ENCODE measurements at regions not wholly inside any gene's neighbourhood (a gene's known extent, or its start where the extent isn't known, plus 50 kb on each side); places are given as distances from the start of the nearest gene placed in this dataset.
"Not testable (repeated sequence)": the region's sequence is repeated elsewhere in the genome, so short reads cannot be mapped to it uniquely, and the experiment has no call there.

GRCh38 chr4:14920237-14920636 lies 82.0 kb upstream of the CPEB2 start:
- POLR2A ChIA-PET: no interaction called here
- DNase-seq (ENCODE audit: low read depth, low spot score): no peak
- Histone ChIP-seq H3K9me3 (ENCODE audit: control insufficient read depth, insufficient read depth, low read length) (no peaks in the 10 kb centered on the region), H3K27me3 (ENCODE audit: control insufficient read depth, insufficient read depth, low read length) (no peaks in the 10 kb centered on the region), H3K4me3 (ENCODE audit: low read depth, low read length) (no peak overlapping the region), H3K27ac (ENCODE audit: low read depth, low read length) (no peak overlapping the region)
- TF ChIP-seq, protein P1, sequence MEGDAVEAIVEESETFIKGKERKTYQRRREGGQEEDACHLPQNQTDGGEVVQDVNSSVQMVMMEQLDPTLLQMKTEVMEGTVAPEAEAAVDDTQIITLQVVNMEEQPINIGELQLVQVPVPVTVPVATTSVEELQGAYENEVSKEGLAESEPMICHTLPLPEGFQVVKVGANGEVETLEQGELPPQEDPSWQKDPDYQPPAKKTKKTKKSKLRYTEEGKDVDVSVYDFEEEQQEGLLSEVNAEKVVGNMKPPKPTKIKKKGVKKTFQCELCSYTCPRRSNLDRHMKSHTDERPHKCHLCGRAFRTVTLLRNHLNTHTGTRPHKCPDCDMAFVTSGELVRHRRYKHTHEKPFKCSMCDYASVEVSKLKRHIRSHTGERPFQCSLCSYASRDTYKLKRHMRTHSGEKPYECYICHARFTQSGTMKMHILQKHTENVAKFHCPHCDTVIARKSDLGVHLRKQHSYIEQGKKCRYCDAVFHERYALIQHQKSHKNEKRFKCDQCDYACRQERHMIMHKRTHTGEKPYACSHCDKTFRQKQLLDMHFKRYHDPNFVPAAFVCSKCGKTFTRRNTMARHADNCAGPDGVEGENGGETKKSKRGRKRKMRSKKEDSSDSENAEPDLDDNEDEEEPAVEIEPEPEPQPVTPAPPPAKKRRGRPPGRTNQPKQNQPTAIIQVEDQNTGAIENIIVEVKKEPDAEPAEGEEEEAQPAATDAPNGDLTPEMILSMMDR (IDR thresholded peaks at IDR 0.05; ENCODE audit: low read depth, low read length): no peak
- CTCF ChIA-PET: no interaction called here

GRCh38 chr4:14920759-14921320 lies 81.4 kb upstream of the CPEB2 start:
- no peak overlapping the region for H3K4me3 ChIP-seq (ENCODE audit: low read depth, low read length)
- no peaks in the 10 kb centered on the region for H3K27me3 ChIP-seq (ENCODE audit: control insufficient read depth, insufficient read depth, low read length)
- DNase-seq (ENCODE audit: low read depth, low spot score): no peak
- POLR2A ChIA-PET: no interaction called here
- no peaks in the 10 kb centered on the region for H3K9me3 ChIP-seq (ENCODE audit: control insufficient read depth, insufficient read depth, low read length)
- H3K27ac ChIP-seq (ENCODE audit: low read depth, low read length): no peak overlapping the region
- CTCF ChIA-PET: no interaction called here
- TF ChIP-seq, protein P1 (IDR thresholded peaks at IDR 0.05; ENCODE audit: low read depth, low read length): no peak

GRCh38 chr4:14921781-14922180 lies 80.5 kb upstream of the CPEB2 start:
- H3K27me3 ChIP-seq (ENCODE audit: control insufficient read depth, insufficient read depth, low read length); DNase-seq (ENCODE audit: low read depth, low spot score); H3K4me3 ChIP-seq (ENCODE audit: low read depth, low read length); H3K9me3 ChIP-seq (ENCODE audit: control insufficient read depth, insufficient read depth, low read length); CTCF ChIA-PET; POLR2A ChIA-PET; H3K27ac ChIP-seq (ENCODE audit: low read depth, low read length): not testable (repeated sequence)

- DNase-seq (ENCODE audit: low read depth, low spot score): no peak
- H3K9me3 ChIP-seq (ENCODE audit: control insufficient read depth, insufficient read depth, low read length): no peaks in the 10 kb centered on the region
- H3K4me3 ChIP-seq (ENCODE audit: low read depth, low read length): no peak overlapping the region
- POLR2A ChIA-PET: no interaction called here
- TF ChIP-seq, protein P1 (IDR thresholded peaks at IDR 0.05; ENCODE audit: low read depth, low read length): no peak
- peaks cover 6% of the 10 kb centered on the region for H3K27me3 ChIP-seq (ENCODE audit: control insufficient read depth, insufficient read depth, low read length)
- CTCF ChIA-PET: no interaction called here
- no peak overlapping the region for H3K27ac ChIP-seq (ENCODE audit: low read depth, low read length)
These were observed 78.0 kb upstream of the CPEB2 start for GRCh38 chr4:14924076-14924811.

DNA sequence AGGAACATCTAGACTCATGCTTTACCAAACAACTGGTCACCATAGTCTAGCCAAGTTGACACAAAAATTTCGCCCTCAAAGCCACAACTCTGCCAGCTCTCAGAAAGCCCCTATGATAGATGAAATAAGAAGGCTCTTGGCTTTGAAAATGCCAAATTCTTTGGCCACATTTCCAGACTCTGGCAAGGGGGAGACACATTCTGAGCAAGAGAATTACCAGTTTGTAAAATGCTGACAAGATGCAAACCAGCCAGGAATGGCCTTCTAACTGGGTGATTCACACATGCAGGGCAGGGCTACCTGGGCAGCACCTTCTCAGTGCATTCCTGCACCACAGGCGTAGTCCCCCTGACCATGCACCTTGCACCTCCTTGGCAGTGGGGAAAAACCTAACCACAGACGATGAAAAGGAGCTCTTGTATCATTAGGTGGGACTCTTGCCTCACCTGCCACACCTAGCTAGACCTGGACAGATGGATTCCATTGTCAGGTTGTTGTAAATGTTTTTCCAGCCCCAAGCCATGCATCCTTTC lies 77.4 kb upstream of the CPEB2 start:
- H3K27me3 ChIP-seq (ENCODE audit: control insufficient read depth, insufficient read depth, low read length): peaks cover 6% of the 10 kb centered on the region
- CTCF ChIA-PET: no interaction called here
- POLR2A ChIA-PET: no interaction called here
- H3K9me3 ChIP-seq (ENCODE audit: control insufficient read depth, insufficient read depth, low read length): no peaks in the 10 kb centered on the region
- H3K27ac ChIP-seq (ENCODE audit: low read depth, low read length): no peak overlapping the region
- no peak for DNase-seq (ENCODE audit: low read depth, low spot score)
- H3K4me3 ChIP-seq (ENCODE audit: low read depth, low read length): no peak overlapping the region
- TF ChIP-seq, protein P1 (IDR thresholded peaks at IDR 0.05; ENCODE audit: low read depth, low read length): no peak
